Bronchial epithelial cell (primary cell): ENCODE measurements at regions not wholly inside any gene's neighbourhood (a gene's known extent, or its start where the extent isn't known, plus 50 kb on each side); places are given as distances from the start of the nearest gene placed in this dataset.

ENCODE experiments used
- DNase-seq: peaks from one replicate; pipeline ENCODE4 v3.0.0-alpha.2; 2010; ENCODE audit warnings: low read depth
- FAIRE-seq: peaks from 2 replicates; lab custom pipeline; 2011; peaks lifted over from hg19 to GRCh38; lab: Jason Lieb, UNC
- H3K27me3 ChIP-seq: 2 replicates; pipeline ENCODE4 v1.5.1; 2011; ENCODE audit warnings: low read length; ENCODE audit not compliant: control insufficient read depth, insufficient read depth
- H3K36me3 ChIP-seq: 2 replicates; pipeline ENCODE4 v1.5.1; 2011; ENCODE audit warnings: low read length; ENCODE audit not compliant: control insufficient read depth, insufficient read depth
- H3K4me3 ChIP-seq: 2 replicates; pipeline ENCODE4 v1.5.1; 2011; ENCODE audit warnings: mild to moderate bottlenecking, low read depth, low read length, control low read depth
- CTCF ChIP-seq: IDR thresholded peaks from 2 replicates; pipeline ENCODE4 v1.5.1; 2011; ENCODE audit warnings: mild to moderate bottlenecking, moderate library complexity, low read length, control low read depth, inconsistent platforms; ENCODE audit not compliant: insufficient read depth, severe bottlenecking

GRCh38 chr2:194346193-194346592, 1310.8 kb upstream of the SLC39A10 start:
- FAIRE-seq (no peak), DNase-seq (no peak)
- Histone ChIP-seq H3K4me3 (no peak overlapping the region), H3K36me3 (no peaks in the 10 kb centered on the region), H3K27me3 (no peaks in the 10 kb centered on the region)
- TF ChIP-seq CTCF = no peak

GRCh38 chr2:194345347-194345746, 1311.7 kb upstream of the SLC39A10 start:
- DNase-seq (no peak), FAIRE-seq (no peak)
- TF ChIP-seq CTCF = no peak
- H3K4me3 ChIP-seq = no peak overlapping the region
- H3K27me3 ChIP-seq = no peaks in the 10 kb centered on the region
- no peaks in the 10 kb centered on the region for H3K36me3 ChIP-seq

GRCh38 chr2:194343167-194343566, 1313.9 kb upstream of the SLC39A10 start:
- no peak for FAIRE-seq
- peak; percentile 77 for DNase-seq
- H3K27me3 ChIP-seq = no peaks in the 10 kb centered on the region
- H3K36me3 ChIP-seq = no peaks in the 10 kb centered on the region
- no peak overlapping the region for H3K4me3 ChIP-seq
- TF ChIP-seq CTCF = no peak

GRCh38 chr2:194332799-194333490, 1324.1 kb upstream of the SLC39A10 start:
- H3K27me3 ChIP-seq = no peaks in the 10 kb centered on the region
- DNase-seq (no peak), FAIRE-seq (no peak)
- no peaks in the 10 kb centered on the region for H3K36me3 ChIP-seq
- H3K4me3 ChIP-seq = no peak overlapping the region
- no peak for TF ChIP-seq CTCF

- no peaks in the 10 kb centered on the region for H3K27me3 ChIP-seq
- DNase-seq (no peak), FAIRE-seq (no peak)
- no peak overlapping the region for H3K4me3 ChIP-seq
- no peak for TF ChIP-seq CTCF
- H3K36me3 ChIP-seq = no peaks in the 10 kb centered on the region
These were observed 1328.6 kb upstream of the SLC39A10 start for GRCh38 chr2:194328456-194328855.
